Left renal cortex interstitium (tissue), 4 donors: ENCODE measurements at regions not wholly inside any gene's neighbourhood (a gene's known extent, or its start where the extent isn't known, plus 50 kb on each side); places are given as distances from the start of the nearest gene placed in this dataset.

Experiments
- DNase-seq, 4 donors: peaks; one replicate each; pipeline ENCODE4 v3.0.0-alpha.2; 2013; ENCODE audit warnings: low read depth in 4 of 4, low spot score in 2 of 4, missing footprints in 1 of 4

- DNase-seq = no peak
Measured at GRCh38 chr17:72486806-72487205, 366.0 kb downstream of the SOX9 start.

DNA sequence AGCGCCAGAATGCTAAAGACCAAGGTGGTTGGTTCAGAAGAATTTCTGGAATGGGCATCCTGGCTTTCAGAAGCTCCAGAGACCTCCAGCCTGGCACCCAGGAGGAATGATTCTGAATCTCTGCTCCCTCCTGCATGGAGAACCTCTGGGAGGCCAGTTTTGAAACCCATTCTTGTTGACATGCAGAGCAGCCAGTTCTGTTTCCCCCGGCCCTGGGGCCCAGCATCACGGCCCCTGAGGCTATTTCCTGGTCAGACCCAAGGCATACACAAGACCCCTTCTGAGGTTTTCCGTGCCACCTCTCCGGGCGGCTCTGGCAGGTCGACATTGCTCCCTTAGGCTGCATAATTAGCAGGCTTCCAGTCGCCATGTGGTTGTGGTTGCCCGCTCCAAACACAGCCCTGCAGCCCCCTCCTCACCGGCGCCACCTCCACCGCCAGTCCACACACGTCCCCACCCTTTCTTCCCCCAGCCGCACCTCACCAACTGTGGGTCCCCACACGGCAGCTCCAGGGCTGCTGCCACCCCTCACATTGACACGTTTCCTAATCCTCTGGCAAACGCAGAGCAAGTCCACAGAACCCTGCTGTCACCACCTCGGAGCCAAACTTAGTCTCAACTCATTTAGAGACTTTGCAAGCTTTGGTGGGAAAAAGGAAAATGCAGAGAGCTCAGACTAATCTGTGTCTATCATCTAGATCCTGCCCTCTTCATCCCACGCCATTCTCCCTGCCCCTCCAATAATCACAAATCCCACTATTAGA is 367.1 kb downstream of the SOX9 start:
- no peak for DNase-seq

GRCh38 chr17:72488555-72489271 is 367.9 kb downstream of the SOX9 start:
- DNase-seq = no peak

DNA sequence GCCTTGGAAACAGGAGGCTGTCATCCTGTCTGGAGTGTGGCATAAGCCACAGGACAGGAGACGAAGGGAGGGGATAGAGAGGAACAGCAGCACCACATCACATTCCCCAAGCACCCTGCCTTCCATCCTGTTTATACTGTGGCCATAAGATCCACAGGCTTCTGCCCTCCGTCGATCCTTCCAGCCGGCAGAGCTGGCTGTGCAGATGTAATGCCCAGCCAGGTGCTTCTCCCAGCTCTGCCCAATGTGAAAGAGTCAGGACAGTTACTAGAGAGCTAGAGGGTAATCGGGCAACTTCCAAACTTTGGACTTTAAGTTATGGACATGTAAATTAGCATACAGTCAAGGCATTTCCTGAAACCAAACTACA is 368.4 kb downstream of the SOX9 start:
- DNase-seq = no peak

GRCh38 chr17:72491102-72491501 is 370.3 kb downstream of the SOX9 start:
- no peak for DNase-seq

DNA sequence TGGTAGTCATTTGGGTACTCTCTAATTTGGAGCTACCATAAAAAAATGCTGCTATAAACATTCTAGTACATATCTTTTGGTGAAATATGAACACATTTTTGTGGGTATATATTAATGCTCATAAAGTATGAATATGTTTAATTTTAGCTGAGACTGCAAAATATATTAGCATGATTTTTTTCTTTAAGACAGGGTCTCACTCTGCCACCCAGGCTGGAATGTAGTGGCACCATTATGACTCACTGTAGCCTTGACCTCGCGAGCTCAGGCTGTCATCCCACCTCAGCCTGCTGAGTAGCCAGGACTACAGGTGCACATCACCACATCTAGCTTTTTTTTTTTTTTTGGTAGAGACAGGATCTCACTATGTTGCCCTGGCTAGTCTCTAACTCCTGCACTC is 371.7 kb downstream of the SOX9 start:
- DNase-seq = no peak

- no peak for DNase-seq
Measured at GRCh38 chr17:72492941-72493340, 372.1 kb downstream of the SOX9 start.

- no peak for DNase-seq
Measured at GRCh38 chr17:72494566-72494965, 373.7 kb downstream of the SOX9 start.

- DNase-seq = no peak
Measured at GRCh38 chr17:72496461-72496860, 375.6 kb downstream of the SOX9 start.

- no peak for DNase-seq
Measured at GRCh38 chr17:72497915-72498314, 377.1 kb downstream of the SOX9 start.

GRCh38 chr17:72498364-72499210 is 377.8 kb downstream of the SOX9 start:
- no peak for DNase-seq

DNA sequence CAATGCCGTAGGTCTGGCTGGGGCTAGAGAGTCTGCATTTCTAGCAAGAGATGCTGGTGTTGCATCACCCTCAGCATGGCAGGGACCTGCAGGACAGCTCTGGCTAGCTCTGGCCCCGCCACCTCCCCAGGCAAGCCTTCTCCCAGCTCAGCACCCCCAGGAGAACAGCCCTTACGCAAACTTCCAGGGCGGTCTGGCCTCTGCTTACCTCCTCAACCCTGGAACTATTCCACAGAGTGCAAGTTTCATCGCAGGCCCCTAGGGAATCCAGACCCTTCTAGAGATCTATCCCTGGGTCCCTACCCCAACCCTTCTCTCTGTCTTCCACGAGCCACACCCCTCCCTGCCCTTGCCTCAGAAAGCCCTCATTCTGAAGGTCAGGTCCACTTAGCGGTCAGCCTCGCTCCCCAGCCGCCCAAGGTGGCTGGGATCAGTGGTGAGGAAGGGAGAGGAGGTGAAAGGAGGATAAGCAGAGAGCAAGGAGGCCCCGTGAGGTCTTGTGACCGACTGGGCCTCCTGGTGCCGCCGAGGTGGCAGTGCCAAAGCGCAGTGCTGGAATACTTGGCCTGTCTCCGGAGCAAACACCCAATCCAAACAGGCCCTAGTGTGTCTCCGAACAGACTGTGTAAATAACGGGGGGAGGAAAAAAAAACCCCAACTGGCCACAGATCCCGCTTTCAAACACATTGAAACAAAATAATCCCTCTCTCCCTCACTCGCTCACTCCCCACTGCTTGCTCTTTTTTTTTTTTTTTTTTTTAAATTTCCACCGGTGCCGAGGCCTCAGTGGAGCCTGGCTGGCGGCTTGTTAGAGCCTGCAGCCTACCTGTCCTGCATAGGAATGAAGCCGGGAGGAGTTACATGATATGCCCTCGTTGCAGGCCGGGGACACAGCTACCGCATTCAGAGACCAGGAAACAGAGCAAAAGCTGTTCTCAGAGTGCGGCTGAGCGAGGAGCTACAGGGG is 380.9 kb downstream of the SOX9 start:
- DNase-seq = no peak

DNA sequence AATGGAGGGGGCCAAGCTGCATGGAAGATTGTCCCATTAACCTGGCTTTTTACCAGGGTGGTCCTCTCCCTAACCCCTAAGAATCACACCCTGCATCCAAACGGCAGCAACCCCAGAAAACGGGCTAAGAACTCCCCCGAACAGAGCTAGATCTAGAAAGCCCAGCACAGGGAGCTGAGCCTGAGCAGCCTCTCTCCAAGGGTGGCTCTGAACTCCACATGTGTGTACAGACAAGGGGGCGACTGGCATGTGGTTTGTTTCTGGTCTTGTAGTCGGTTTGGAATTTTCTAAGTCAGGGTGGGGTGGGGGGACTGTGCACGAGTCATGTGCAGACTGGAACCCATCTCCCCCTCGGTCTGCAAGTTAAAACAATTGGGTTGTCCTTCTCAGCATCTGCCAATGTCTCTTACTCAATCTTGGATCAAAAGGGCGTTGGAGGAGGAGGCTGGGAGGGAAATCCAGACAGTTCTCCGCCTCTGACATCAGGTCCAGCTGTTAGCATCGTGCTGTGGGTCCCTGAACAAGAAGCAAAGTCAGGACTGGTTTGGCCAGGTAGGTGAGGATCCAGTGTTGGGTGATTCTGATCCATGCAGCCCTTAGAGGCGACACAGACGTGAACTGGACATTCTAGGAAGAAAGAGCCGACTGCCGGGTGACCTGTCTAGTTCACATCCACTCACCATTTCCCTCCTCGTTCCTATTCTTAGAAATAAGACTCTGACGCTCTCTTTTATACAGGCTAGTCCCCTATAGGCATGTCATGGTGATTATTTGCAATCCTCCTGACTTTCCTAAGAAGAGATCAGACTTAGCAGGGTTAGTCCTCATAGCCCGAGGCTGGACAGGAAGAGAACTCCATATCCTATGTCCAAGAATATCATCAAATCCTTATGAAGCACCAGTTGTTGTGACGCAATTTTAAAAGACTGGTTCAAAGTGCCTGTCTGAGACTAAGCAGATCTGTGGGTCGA is 381.8 kb downstream of the SOX9 start:
- no peak for DNase-seq

- no peak for DNase-seq
Measured at GRCh38 chr17:72503556-72503955, 382.7 kb downstream of the SOX9 start.

DNA sequence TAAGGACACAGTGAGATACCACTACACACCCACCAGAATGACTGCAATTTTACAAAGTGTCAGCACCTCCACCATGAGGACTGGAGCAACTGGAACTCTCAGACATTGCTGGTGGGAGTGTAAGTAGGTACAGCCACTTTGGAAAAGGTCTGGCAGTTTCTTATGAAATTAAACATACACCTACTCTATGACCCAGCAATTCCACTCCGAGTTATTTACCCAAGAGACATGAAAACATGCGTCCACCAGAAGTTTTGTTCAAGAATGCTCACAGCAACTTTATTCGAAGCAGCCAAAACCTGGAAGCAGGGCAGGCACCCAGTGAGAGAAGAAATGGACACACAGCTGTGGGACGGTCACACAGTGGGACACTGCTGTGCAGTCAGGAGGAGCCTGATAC is 384.0 kb downstream of the SOX9 start:
- no peak for DNase-seq

DNA sequence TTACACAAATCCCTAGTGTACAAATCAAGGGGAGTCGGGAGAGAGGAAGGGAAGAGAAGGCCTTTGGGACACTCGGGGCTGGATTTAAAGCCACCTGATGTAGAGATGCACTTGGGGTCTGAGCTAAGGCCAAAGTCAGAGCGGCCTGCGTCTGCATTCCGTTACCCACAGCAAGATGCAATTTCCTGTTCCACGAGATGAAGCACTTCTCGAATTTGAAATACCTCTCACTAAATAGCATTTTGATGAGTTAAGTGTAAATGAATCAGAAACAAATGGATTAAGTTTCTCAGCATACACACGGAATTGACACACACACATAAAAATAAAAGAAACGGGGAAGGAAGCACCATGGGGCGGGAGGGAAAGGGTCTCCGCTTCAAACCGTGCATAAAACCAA is 386.0 kb downstream of the SOX9 start:
- DNase-seq = no peak

- DNase-seq = no peak
Measured at GRCh38 chr17:72507370-72507769, 386.6 kb downstream of the SOX9 start.

DNA sequence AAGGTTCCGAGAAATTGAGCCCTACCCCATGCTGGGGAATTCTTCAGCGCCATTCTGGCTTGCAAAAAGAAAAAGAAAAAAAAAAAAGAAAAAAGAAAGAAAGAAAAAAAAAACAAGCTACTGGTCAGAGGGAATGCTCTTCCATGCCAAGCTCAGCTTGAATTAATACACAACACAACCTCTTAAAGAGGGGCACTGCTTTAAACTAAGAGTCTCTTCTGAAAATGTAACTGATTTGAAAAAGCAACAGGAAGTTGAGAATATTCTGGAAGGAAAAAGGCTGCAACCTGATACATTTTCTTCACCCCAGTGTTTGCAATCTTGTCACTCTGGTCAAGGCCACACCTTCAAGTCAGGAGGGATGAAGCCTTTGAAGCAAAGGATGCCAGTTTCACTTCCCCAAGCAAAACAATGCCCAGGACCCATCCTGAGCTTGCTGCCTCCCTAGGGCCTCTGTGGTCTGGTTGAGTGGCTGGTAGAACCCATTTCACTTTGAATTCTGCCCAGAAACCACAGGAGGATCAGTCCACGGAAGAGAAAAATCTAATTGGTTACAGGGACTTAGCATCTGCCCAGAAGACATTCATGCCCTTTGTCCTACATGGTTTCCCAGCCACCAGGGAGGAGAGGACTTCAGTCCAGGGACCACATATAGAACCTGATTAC is 389.7 kb downstream of the SOX9 start:
- no peak for DNase-seq

GRCh38 chr17:72511242-72511641 is 390.4 kb downstream of the SOX9 start:
- DNase-seq = no peak
